GM19467 (cell line): ENCODE measurements at regions not wholly inside any gene's neighbourhood (a gene's known extent, or its start where the extent isn't known, plus 50 kb on each side); places are given as distances from the start of the nearest gene placed in this dataset.
"Not testable (repeated sequence)": the region's sequence is repeated elsewhere in the genome, so short reads cannot be mapped to it uniquely, and the experiment has no call there.

Experiments
- ATAC-seq: cut with Tn5 transposase; IDR thresholded peaks from one replicate; pipeline ENCODE4 v1.9.1; 2021; ENCODE audit warnings: mild to moderate bottlenecking, moderate library complexity; ENCODE audit not compliant: unreplicated experiment

- ATAC-seq: no peak
These were observed 122.7 kb downstream of the FAM53A start for GRCh38 chr4:1561286-1561990.

- no peak for ATAC-seq
These were observed 124.0 kb downstream of the FAM53A start for GRCh38 chr4:1559896-1560650.

- ATAC-seq: no peak
These were observed 125.9 kb downstream of the FAM53A start for GRCh38 chr4:1558205-1558604.

GRCh38 chr4:1557221-1557597 is 126.9 kb downstream of the FAM53A start:
- ATAC-seq: no peak

GRCh38 chr4:1556541-1557220 is 127.4 kb downstream of the FAM53A start:
- no peak for ATAC-seq

- no peak for ATAC-seq
These were observed 129.2 kb downstream of the FAM53A start for GRCh38 chr4:1554876-1555265.

- no peak for ATAC-seq
These were observed 129.8 kb downstream of the FAM53A start for GRCh38 chr4:1554246-1554875.

- ATAC-seq: no peak
These were observed 130.7 kb downstream of the FAM53A start for GRCh38 chr4:1553365-1553764.

- no peak for ATAC-seq
These were observed 131.7 kb downstream of the FAM53A start for GRCh38 chr4:1552451-1552850.

- no peak for ATAC-seq
These were observed 132.9 kb downstream of the FAM53A start for GRCh38 chr4:1551211-1551610.

GRCh38 chr4:1550122-1551070 is 133.7 kb downstream of the FAM53A start:
- no peak for ATAC-seq

- ATAC-seq: no peak
These were observed 134.5 kb downstream of the FAM53A start for GRCh38 chr4:1549638-1550035.

- not testable (repeated sequence) for ATAC-seq
These were observed 135.1 kb downstream of the FAM53A start for GRCh38 chr4:1548827-1549637.

GRCh38 chr4:1547856-1548826 is 136.0 kb downstream of the FAM53A start:
- no peak for ATAC-seq

GRCh38 chr4:1547131-1547855 is 136.8 kb downstream of the FAM53A start:
- no peak for ATAC-seq

- no peak for ATAC-seq
These were observed 138.6 kb upstream of the NKX1-1 start for GRCh38 chr4:1544861-1545281.

GRCh38 chr4:1544435-1544834 is 138.2 kb upstream of the NKX1-1 start:
- ATAC-seq: not testable (repeated sequence)

GRCh38 chr4:1543976-1544375 is 137.7 kb upstream of the NKX1-1 start:
- ATAC-seq: no peak
